ENCODE measurements at regions not wholly inside any gene's neighbourhood (a gene's known extent, or its start where the extent isn't known, plus 50 kb on each side); places are given as distances from the start of the nearest gene placed in this dataset.

DNA sequence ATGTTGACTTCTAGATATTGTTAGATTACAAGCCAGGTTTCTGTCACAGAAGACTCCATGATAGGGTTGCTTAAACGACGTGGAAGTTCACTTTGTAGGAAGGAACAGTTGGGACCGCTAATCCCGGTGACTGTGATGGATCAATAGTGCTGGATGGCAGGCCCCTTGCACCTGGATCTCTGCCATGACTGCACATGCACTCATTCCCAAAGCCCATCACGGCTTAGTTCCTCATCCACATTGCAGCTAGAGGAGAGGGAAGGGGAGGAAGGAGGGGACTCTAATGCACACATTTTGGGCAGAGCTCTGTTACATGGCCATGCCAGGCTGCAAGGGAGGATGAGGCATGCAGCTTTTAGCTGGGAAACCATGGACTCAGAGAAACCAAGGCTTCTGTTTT, 773.7 kb upstream of the RAB6C start:
- DNase-seq (ENCODE audit: low read depth), result no peak
- TF ChIP-seq CTCF (IDR thresholded peaks at IDR 0.05; ENCODE audit: insufficient read depth, low read depth, low read length, missing control alignments), result no peak
- H3K4me3 ChIP-seq (ENCODE audit: low read length), result no peak overlapping the region

- TF ChIP-seq CTCF (IDR thresholded peaks at IDR 0.05; ENCODE audit: insufficient read depth, low read depth, low read length, missing control alignments), result no peak
- no peak for DNase-seq (ENCODE audit: low read depth)
- H3K4me3 ChIP-seq (ENCODE audit: low read length), result no peak overlapping the region
These were observed 767.0 kb upstream of the RAB6C start for GRCh38 chr2:129212299-129212958.

DNA sequence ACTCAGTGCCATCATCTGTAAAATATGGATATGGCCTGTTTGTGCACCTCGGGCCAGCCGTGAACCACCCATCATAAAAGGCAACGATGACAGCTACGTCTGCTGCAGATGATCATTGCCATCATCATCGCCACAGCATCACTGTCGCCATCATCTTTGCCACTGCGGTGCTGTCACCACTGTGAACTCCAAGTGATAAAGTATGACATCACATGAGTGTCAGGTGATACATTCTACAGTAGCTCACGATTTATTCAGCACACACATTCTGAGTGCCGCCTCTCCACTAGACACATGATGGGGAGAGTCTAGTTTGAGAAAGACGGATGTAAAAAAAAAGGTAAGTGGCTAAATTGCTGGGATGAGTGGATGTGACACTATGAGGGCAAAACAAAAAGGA, 755.4 kb upstream of the RAB6C start:
- TF ChIP-seq CTCF (IDR thresholded peaks at IDR 0.05; ENCODE audit: insufficient read depth, low read depth, low read length, missing control alignments), result no peak

DNA sequence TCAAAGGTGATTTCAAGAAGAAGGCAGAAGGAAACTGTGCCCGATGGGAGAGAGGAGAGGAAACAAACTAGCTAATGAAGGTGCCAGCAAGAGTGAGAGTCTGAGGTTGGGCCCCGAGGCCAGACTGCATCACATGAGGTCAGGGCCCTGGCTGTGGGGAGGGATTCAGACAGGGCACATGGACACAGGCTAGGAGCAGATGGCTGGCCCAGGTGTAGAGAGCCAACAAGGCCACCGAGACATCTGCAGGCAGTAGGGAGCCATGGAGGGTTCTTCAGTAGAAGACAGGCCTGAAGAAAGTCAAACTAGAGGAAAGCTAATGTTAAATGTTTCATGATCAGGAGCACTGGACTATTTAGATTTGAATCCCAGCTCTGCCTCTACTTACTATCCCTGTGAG, 755.0 kb upstream of the RAB6C start:
- no peak overlapping the region for H3K4me3 ChIP-seq (ENCODE audit: low read length)
- no peak for DNase-seq (ENCODE audit: low read depth)
- TF ChIP-seq CTCF (IDR thresholded peaks at IDR 0.05; ENCODE audit: insufficient read depth, low read depth, low read length, missing control alignments), result no peak

More for the DNA sequence above, 755.4 kb upstream of the RAB6C start:
- DNase-seq (ENCODE audit: low read depth), result no peak
- H3K4me3 ChIP-seq (ENCODE audit: low read length), result no peak overlapping the region

DNA sequence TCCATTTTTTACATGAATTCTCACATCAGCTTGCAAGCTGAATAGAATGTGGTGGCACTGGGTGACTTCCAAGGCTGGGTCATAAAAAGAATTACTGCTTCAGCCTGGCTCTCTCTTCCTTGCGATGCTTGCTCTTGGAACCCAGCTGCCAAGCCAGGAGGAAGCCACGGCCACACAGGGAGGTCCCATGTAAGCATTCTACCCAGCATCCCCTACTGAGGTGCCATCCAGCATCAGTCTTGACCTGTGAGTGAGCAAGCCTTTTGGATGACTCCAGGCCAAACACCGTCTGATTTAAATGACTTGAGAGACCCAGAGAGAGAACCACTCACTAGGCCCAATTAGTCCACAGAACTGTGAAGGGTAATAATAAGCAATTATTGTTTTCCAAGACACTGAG, 750.3 kb upstream of the RAB6C start:
- no peak for TF ChIP-seq CTCF (IDR thresholded peaks at IDR 0.05; ENCODE audit: insufficient read depth, low read depth, low read length, missing control alignments)
- H3K4me3 ChIP-seq (ENCODE audit: low read length), result no peak overlapping the region
- no peak for DNase-seq (ENCODE audit: low read depth)

DNA sequence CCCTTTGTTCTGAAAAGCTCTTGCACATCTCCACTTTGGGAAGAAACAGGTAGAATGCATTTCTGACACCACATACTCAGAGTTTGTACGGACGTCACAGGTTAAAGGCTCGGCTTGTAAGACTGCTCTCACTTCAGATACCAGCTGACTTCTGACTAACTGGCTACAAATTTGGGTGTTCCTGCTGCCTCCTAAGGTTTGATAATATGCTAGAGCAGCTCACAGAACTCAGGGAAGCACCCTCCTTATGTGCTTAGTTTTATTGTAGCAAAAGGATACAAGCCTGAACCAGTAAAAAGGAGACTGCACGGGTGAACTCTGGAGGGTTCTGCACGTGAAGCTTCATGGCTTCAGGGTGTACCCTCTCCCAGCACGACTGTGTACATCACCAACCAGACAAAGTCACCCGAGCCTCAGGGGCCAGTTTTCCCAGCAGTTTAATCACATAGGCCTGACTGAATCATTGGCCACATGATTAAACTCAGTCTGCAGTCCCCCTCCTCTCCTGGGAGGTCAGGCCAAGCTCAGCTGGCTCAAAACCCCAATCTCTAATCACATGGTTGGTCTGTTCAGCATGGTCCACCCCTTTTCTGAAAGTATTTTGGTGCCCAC, 749.5 kb upstream of the RAB6C start:
- peak; percentile 7 for DNase-seq (ENCODE audit: low read depth)
- H3K4me3 ChIP-seq (ENCODE audit: low read length), result no peak overlapping the region
- TF ChIP-seq CTCF (IDR thresholded peaks at IDR 0.05; ENCODE audit: insufficient read depth, low read depth, low read length, missing control alignments), result no peak

- no peak for TF ChIP-seq CTCF (IDR thresholded peaks at IDR 0.05; ENCODE audit: insufficient read depth, low read depth, low read length, missing control alignments)
- no peak overlapping the region for H3K4me3 ChIP-seq (ENCODE audit: low read length)
- no peak for DNase-seq (ENCODE audit: low read depth)
These were observed 747.5 kb upstream of the RAB6C start for GRCh38 chr2:129231924-129232323.

Data from epithelial cell of esophagus (primary cell).